HG02885 (cell line): ENCODE measurements at regions not wholly inside any gene's neighbourhood (a gene's known extent, or its start where the extent isn't known, plus 50 kb on each side); places are given as distances from the start of the nearest gene placed in this dataset.
"Not testable (repeated sequence)": the region's sequence is repeated elsewhere in the genome, so short reads cannot be mapped to it uniquely, and the experiment has no call there.

Experiments used
- ATAC-seq: cut with Tn5 transposase; IDR thresholded peaks from one replicate; pipeline ENCODE4 v1.9.1; 2021; ENCODE audit warnings: mild to moderate bottlenecking; ENCODE audit not compliant: unreplicated experiment, poor library complexity

GRCh38 chr2:87619121-87619520, 128.8 kb upstream of the PLGLB2 start:
- not testable (repeated sequence) for ATAC-seq

- ATAC-seq = not testable (repeated sequence)
Measured at GRCh38 chr2:87621139-87621538, 126.7 kb upstream of the PLGLB2 start.

GRCh38 chr2:87622720-87623119, 125.2 kb upstream of the PLGLB2 start:
- not testable (repeated sequence) for ATAC-seq

- peak; percentile 48 for ATAC-seq
Measured at GRCh38 chr2:87629491-87630458, 118.1 kb upstream of the PLGLB2 start.

GRCh38 chr2:87630892-87631291, 117.0 kb upstream of the PLGLB2 start:
- not testable (repeated sequence) for ATAC-seq

GRCh38 chr2:87631402-87631801, 116.5 kb upstream of the PLGLB2 start:
- ATAC-seq = not testable (repeated sequence)

GRCh38 chr2:87633287-87633963, 114.5 kb upstream of the PLGLB2 start:
- not testable (repeated sequence) for ATAC-seq

GRCh38 chr2:87634106-87634505, 113.8 kb upstream of the PLGLB2 start:
- not testable (repeated sequence) for ATAC-seq

GRCh38 chr2:87634971-87635650, 112.8 kb upstream of the PLGLB2 start:
- ATAC-seq = not testable (repeated sequence)

- ATAC-seq = not testable (repeated sequence)
Measured at GRCh38 chr2:87636246-87636645, 111.6 kb upstream of the PLGLB2 start.

GRCh38 chr2:87636735-87637134, 111.2 kb upstream of the PLGLB2 start:
- ATAC-seq = not testable (repeated sequence)

- ATAC-seq = not testable (repeated sequence)
Measured at GRCh38 chr2:87637249-87637990, 110.5 kb upstream of the PLGLB2 start.

GRCh38 chr2:87638114-87638807, 109.6 kb upstream of the PLGLB2 start:
- not testable (repeated sequence) for ATAC-seq

- not testable (repeated sequence) for ATAC-seq
Measured at GRCh38 chr2:87638872-87639271, 109.0 kb upstream of the PLGLB2 start.

- ATAC-seq = not testable (repeated sequence)
Measured at GRCh38 chr2:87639801-87640440, 108.0 kb upstream of the PLGLB2 start.

GRCh38 chr2:87640961-87641563, 106.8 kb upstream of the PLGLB2 start:
- ATAC-seq = not testable (repeated sequence)

- not testable (repeated sequence) for ATAC-seq
Measured at GRCh38 chr2:87643165-87643564, 104.7 kb upstream of the PLGLB2 start.

- ATAC-seq = not testable (repeated sequence)
Measured at GRCh38 chr2:87647737-87648498, 100.0 kb upstream of the PLGLB2 start.
